ENCODE measurements at regions not wholly inside any gene's neighbourhood (a gene's known extent, or its start where the extent isn't known, plus 50 kb on each side); places are given as distances from the start of the nearest gene placed in this dataset.

DNA sequence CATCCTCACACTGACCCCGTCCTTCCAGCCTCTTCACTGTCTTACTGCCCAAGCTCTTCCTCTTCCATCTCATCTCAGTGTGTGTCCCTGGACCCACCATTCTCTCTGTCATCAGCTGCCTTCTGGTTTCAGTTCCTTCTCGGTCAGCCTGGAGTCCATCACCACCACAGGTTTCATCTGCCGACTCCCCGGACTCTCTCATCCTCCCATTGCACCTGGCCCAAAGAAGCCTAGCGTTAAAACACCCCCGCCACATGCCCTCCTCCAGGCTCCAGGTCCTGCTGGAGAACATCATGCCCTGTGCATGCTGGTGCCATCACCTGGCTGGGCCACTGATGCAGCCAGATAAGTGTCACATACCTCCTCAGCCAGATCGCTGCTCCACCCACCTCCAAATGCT is 122.1 kb upstream of the GPR12 start:
- DNase-seq (ENCODE audit: low spot score) = no peak

DNA sequence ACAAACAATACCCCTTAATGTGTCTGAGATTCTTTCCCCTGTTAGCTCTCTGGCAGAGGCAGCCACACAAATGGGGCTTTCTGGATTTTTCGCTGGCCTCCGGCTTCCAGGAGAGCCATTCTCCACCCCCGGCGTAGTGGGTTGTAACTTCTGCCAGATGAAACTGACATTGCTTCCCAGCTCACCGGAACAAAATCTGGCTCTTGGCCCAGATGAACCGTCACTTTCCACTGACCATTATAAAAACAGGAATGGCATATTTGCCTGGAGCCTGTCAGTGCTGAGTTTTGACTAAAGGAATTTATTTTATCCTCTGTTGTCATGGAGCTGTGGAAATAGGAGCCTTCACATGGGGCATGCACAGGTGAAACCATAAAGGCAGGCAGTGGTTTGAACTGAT is 120.6 kb upstream of the GPR12 start:
- POLR2A ChIA-PET (ENCODE audit: low non-redundant PET) = no interaction called here

More for the DNA sequence above, 122.1 kb upstream of the GPR12 start:
- CTCF ChIA-PET = no interaction called here
- H3K27ac ChIP-seq = no peak overlapping the region
- no peak for TF ChIP-seq CTCF (conservative IDR thresholded peaks at IDR 0.05; ENCODE audit: low read depth)
- POLR2A ChIA-PET (ENCODE audit: low non-redundant PET) = no interaction called here

GRCh38 chr13:26880735-26881134 is 120.1 kb upstream of the GPR12 start:
- POLR2A ChIA-PET (ENCODE audit: low non-redundant PET) = no interaction called here
- no peak overlapping the region for H3K27ac ChIP-seq
- no peak for DNase-seq (ENCODE audit: low spot score)
- no peak for TF ChIP-seq CTCF (conservative IDR thresholded peaks at IDR 0.05; ENCODE audit: low read depth)
- CTCF ChIA-PET = no interaction called here

More for the DNA sequence above, 120.6 kb upstream of the GPR12 start:
- peak; percentile 12 for DNase-seq (ENCODE audit: low spot score)
- no peak for TF ChIP-seq CTCF (conservative IDR thresholded peaks at IDR 0.05; ENCODE audit: low read depth)
- CTCF ChIA-PET = interaction anchor here (1.1 kb wide), 1 partner anchor 8 kb away, joined by 5 read pairs; no protein-coding TSS in a partner anchor
- no peak overlapping the region for H3K27ac ChIP-seq

DNA sequence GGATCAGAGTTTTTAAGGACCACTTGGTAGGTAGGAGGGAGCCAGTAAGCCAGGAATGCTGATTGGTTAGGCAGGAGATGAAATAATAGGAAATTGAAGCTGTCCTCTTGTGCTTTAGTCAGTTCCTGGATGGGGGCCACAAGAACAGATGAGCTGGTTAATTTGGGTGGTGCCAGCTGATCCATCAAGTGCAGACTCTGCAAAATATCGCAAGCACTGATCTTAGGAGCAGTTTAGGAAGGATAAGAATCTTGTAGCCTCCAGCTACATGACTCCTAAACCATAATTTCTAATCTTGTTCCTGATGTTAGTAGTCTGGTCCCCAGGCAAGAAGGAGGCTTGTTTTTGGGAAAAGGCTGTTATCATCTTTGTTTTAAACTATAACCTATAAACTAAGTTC is 117.9 kb upstream of the GPR12 start:
- no peak overlapping the region for H3K27ac ChIP-seq
- TF ChIP-seq CTCF (conservative IDR thresholded peaks at IDR 0.05; ENCODE audit: low read depth) = no peak
- CTCF ChIA-PET = no interaction called here
- POLR2A ChIA-PET (ENCODE audit: low non-redundant PET) = no interaction called here
- no peak for DNase-seq (ENCODE audit: low spot score)

GRCh38 chr13:26873386-26873698 is 112.8 kb upstream of the GPR12 start:
- ChIA-PET CTCF (interaction anchor here (0.6 to 2.1 kb wide), 21 partner anchors 8 to 1870 kb away, joined by 3 to 27 read pairs (median 4); no protein-coding TSS in a partner anchor), POLR2A (ENCODE audit: low non-redundant PET) (no interaction called here)
- no peak for DNase-seq (ENCODE audit: low spot score)
- TF ChIP-seq CTCF (conservative IDR thresholded peaks at IDR 0.05; ENCODE audit: low read depth) = no peak
- H3K27ac ChIP-seq = no peak overlapping the region

GRCh38 chr13:26872525-26873385 is 112.2 kb upstream of the GPR12 start:
- POLR2A ChIA-PET (ENCODE audit: low non-redundant PET) = no interaction called here
- peak; percentile 61 for TF ChIP-seq CTCF (conservative IDR thresholded peaks at IDR 0.05; ENCODE audit: low read depth)
- CTCF ChIA-PET = interaction anchor here (0.6 to 2.1 kb wide), 26 partner anchors 9 to 1870 kb away, joined by 3 to 27 read pairs (median 4); no protein-coding TSS in a partner anchor

More at GRCh38 chr13:26872525-26873385, 112.2 kb upstream of the GPR12 start:
- no peak overlapping the region for H3K27ac ChIP-seq
- peak; percentile 42 for DNase-seq (ENCODE audit: low spot score)
